Activated CD4-positive, alpha-beta T cell treated with anti-CD3 and anti-CD28 coated beads, Interleukin-2, amount 50 U/mL, for 16 hours (primary cell): ENCODE measurements at regions not wholly inside any gene's neighbourhood (a gene's known extent, or its start where the extent isn't known, plus 50 kb on each side); places are given as distances from the start of the nearest gene placed in this dataset.
"Not testable (repeated sequence)": the region's sequence is repeated elsewhere in the genome, so short reads cannot be mapped to it uniquely, and the experiment has no call there.

ENCODE experiments used
- DNase-seq: peaks from one replicate; pipeline ENCODE4 v3.0.0-alpha.2; 2020

DNA sequence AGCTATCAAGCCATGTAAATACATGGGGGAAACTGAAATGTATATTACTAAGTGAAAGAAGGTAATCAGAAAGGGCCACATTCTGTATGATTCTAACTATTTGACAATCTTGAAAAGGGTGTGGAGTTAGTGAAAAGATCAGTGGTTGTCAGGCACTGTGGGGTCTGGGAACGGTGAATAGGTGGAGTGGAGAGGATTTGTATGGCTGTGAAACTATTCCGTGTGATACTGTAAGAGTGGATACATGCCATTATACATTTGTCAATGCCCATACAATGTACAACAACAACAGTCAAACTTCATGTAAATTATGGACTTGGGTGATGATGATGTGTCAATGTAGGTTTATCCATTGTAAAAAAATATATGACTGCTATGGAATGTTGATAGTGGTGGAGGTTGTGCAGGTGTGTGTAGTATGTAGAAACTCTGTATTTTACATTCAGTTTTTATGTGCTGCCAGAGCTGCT is 1116.2 kb downstream of the SUCLG1 start:
- peak; percentile 5 for DNase-seq

DNA sequence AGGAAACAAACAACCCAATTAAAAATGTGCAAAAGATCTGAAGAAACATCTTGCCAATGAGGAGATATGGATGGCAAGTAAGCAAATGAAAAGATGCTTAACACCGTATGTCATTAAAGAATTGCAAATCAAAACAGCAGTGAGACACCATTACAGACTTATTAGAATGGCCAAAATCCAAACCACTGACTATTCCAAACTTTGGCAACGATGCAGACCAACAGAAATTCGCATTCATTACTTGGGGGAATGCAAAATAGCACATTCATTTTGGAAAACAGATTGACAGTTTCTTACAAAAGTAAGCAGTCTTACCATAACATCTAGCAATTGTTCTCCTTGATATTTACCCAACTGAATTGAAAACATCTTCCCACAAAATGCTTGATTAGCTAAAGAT is 1118.7 kb downstream of the SUCLG1 start:
- no peak for DNase-seq

DNA sequence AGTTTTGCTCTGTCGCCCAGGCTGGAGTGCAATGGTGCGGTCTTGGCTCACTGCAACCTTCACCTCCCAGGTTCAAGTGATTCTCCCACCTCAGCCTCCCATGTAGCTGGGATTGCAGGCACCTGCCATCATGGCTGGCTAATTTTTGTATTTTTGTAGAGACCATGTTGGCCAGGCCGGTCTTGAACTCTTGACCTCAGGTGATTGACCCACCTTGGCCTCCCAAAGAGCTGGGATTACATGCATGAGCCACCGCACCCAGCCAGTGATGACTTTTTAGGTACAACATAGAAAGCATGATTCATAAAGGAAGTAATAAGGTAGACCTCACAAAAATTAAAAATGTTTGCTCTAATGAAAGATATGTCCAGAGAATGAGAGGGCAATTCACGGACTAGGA is 1119.1 kb downstream of the SUCLG1 start:
- DNase-seq, result not testable (repeated sequence)

DNA sequence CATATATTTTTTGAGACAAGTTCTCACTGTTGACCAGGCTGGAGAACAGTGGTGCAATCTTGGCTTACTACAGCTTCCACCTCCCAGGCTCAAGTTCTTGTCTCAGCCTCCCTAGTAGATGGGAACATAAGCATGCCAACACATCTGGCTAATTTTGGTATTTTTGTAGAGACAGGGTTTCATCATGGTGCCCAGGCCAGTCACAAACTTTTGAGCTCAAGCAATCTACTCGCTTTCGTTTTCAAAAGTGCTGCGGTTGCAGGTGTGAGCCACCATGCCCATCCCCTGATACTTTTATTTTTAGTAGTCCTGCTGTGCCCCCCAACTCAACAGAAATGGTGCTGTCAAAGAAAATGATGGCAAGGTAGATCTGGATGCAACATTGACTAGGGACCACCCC is 1127.3 kb downstream of the SUCLG1 start:
- DNase-seq, result no peak

DNA sequence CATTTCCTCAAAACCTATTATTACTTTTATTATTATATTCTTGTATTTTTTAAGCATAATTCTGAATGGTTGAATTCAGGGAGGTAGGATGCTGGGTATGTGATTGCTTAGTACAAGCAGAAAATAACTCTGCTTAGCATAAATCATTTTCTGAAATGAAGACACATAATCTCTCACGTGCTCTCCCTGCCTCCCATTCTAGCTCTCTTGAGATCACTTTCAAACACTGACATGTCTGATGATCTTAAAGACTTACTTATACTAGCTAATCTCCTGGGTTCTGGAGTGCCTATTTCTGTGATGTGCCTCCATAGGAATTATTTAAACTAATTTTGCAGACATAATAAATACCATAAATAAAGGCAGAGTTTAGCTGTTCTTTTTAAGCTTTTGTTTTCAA is 1136.0 kb downstream of the SUCLG1 start:
- DNase-seq, result no peak

DNA sequence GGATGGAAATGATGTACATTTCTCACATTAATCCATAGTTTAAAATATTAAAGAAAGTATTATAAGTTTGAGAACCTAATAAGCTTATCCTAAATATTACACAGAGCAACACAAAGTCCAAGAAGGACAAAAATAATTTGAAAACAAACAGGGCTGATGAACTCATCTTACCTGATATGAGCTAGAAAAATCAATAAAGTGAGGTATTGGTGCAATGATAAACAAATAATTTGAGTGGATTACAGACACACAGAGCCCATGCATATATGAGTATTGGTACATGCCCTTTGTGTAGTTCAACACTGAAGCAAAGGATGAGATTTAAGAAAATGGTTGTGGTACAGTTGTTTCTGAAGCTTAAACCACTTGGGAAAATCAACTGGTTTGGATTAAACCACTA is 1139.0 kb downstream of the SUCLG1 start:
- DNase-seq, result no peak

DNA sequence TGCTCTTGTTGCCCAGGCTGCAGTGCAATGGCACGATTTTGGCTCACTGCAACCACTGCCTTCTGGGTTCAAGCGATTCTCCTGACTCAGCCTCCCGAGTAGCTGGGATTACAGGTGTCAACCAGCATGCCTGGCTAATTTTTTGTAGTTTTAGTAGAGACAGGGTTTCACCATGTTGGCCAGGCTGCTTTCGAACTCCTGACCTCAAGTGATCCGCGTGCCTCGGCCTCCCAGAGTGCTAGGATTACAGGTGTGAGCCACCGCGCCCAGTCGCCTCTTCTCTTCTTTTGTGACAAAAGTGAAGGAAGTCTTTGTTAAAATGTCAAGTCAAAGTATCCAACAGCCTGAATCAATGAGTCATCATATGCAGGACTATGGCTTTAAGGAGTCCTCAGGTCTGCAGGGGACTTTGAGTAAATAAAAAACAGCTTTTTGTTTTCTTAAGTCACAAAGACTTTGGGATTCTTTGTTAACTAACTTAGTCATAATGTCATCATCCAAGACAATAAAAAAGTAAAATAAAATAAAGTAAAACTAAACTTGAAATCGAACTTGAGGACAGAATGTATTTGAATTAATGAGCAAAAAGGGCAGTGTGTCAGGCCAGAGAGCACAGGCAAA is 1153.2 kb downstream of the SUCLG1 start:
- DNase-seq, result no peak

DNA sequence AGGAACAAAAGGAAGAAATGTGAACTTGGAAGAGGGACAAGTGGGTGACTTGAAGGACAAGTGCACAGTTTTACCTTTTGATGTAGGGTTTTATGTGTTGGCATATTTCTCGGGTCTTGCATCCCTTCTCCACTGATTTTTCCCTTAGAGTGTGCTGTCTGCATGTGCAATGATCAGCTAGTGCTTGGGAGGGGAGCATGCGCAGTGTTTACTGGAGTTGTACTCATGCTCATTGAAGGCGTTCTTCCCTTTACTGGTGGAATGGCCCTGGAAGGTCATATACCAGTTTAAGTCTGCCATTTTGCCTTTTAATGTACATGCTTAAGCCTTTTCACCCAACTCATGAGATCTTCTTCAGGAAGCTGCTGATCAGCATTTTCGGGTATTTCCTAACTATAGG is 1168.0 kb downstream of the SUCLG1 start:
- no peak for DNase-seq

DNA sequence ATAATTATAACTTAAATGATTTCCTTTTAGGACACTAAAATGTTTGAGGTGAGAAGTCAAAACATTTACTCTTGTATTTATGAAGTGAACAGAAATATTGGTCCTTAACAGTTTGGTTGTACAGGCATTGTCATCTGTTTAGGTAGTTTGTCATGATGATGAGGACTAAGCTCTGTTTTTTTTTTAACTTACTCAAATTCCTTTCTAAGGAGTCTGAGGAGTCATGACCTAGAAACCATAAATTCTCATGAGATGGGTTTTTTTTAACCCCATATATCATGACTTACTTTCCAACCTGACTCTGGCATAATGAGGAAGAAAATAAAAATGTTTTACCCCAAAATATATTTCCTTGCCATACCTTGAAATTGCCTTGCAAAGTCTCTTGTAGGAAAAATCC is 1176.2 kb downstream of the SUCLG1 start:
- no peak for DNase-seq

DNA sequence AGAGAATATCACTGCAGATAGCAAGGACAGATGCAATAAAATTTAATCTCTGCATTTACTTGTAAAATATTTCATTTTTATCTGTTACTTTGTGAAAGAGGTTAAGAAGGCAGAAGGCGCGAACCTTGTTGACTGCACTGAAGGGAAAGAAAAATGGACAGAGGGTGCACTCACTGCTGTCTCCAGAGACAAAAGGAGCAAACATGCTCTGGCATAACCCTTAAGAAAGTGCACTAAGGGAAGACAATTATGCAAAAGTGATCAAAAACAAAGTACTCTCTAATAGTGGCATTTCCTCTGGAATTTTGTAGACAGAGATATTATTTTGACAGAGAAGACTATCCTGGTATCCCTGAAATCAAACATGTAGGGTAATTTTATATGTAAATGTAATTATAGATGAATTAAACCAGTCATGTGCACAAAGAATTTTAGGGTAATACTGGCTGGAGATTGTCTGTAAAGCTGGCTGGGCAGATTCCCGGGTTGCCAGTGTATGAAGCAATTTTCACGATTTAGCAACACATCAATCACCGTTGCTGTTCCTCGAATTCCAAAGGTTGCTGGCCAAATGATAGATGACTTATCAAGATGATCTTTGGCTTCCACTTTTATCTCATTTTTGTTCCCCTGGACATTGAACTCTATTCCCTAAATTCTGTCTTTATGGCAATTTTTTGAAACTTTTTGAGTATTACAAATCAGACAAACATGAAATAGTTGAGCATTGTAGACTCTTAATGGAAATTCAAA is 1176.9 kb downstream of the SUCLG1 start:
- DNase-seq, result no peak

DNA sequence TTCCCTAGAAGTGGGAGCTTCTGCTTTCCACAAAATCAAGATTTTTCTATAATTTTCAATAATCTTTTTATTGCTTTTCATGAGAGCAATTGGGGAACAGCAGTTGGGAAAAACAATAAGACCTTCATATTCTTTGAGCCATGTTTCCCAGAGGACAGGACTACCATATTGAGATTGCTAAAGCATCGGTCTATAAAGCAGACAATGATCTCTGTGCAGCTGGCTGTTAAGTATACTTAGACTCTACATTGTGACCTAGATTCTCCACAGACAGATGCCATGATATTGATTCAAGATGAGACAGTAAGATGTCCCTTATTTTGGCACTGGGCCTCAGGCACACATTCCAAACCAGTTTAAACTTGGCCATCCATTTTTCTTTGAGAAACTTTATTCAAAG is 1178.7 kb downstream of the SUCLG1 start:
- no peak for DNase-seq

DNA sequence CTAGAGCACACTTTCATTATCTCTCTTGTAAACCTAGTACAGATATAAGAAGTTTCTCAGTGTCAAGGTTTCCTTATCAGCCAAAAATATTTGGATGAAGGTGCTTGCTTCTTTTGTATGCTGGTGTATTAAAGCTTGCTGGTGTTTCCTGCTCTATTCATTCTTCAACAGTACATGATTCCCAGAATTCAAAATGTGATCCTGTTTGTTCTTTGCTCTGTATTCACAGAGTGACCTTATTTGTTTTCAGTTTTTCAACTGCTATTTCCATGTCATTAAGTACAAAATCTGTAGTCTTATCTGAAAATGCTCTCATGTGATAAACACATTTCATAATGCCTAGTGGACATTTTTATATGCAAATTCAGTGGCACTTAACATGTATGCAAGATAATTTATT is 1185.8 kb downstream of the SUCLG1 start:
- no peak for DNase-seq

DNA sequence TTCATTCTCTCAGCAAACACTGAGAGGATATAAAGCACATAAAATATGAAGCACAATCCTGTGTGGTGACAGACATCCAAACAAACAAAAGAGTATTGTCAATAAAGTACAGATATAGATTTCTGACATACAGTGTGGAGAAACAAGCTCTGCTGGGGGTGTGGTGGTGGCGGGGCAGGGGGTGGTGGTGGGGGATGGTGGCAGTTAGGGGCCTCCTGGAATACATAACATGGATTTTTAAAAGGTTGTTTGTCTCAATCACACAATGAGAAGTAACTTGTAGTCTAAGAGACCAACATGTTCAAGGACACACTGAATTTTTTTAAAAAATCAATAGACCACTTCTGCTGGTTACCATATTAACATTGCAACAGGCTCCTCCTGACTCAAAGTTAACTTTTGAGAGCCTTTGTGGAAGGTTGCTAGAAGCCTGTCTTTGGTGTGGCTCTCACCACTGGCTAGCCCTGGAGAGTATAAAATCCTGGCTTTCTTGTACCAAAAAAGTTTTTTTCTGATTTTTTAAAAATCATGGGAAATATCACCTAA is 1197.4 kb downstream of the SUCLG1 start:
- no peak for DNase-seq

DNA sequence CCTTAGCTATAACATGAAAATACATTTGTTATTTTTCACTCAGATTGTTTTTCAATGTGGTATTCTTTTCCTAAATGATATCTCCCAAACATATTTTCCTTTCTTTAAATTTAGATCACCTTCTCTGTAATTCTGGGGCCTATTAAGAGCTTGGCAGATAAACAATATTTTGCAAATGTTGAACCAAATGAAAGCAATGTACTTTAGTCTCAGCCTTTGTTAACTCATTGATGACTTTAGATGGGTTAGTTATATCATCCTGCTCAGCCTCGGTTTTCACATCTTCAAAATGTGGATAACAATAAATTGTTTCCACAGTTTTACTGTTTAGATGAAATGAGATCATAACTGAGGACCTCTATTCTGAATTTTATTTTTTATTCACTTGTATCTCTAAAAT is 1205.2 kb downstream of the SUCLG1 start:
- no peak for DNase-seq

DNA sequence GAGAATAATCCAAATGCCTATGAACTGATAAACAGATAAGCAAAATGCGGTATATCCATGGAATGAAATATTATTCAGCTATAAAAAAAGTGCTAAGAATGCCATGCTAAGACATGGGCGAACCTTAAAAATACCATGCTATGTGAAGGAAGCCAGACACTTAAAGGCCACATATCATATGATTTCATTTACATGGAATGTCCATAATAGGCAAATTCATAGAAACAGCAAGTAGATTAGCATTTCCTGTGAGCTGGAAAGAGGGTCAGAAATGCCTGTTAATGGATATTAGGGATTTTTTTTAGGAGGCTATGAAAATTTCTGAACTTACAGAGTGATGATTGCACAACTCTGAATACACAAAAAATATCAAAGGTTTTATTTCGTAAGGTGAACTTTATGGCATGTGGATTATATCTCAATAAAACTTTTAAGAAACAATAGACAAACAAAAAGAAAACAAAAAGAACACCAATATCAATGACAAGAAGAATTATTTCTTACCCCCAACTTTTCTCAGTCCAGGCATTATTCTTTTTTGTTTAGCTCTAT is 1207.7 kb downstream of the SUCLG1 start:
- no peak for DNase-seq

DNA sequence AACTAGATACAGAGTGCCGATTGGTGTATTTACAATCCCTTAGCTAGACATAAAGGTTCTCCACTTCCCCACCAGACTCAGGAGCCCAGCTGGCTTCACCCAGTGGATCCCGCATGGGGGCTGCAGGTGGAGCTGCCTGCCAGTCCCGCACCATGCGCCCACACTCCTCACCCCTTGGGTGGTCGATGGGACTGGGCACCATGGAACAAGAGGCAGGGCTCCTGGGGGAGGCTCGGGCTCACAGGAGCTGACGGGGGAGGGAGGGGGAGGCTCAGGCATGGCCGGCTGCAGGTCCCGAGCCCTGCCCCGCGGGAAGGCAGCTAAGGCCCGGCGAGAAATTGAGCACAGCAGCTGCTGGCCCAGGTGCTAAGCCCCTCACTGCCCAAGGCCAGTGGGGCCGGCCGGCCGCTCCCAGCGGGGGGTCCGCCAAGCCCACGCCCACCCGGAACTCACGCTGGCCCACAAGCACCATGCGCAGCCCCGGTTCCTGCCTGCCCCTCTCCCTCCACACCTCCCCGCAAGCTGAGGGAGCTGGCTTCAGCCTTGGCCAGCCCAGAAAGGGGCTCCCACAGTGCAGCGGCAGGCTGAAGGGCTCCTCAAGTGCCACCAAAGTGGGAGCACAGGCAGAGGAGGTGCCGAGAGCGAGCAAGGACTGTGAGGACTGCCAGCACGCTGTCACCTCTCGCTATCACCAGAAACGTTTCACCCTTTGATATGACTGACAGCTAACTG is 1213.1 kb downstream of the SUCLG1 start:
- not testable (repeated sequence) for DNase-seq

DNA sequence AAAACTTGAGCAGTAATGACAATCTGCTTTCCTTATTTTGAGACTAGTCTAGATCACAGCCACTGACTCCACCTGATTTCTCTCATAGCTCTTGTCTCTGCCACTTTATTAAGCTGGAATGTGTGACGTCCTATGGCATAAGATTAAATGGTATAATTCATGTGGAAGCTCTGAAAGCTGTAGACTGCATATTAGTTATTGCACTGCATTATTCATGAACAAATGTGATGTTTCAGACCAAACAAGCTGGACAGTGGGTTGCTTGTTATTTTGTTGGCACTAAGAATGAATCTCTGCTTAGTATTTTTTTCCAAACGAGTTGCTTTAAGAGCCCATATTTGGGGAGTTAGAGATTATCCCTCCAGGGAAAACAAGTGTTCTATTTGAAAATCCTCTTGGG is 1218.5 kb downstream of the SUCLG1 start:
- DNase-seq, result no peak

DNA sequence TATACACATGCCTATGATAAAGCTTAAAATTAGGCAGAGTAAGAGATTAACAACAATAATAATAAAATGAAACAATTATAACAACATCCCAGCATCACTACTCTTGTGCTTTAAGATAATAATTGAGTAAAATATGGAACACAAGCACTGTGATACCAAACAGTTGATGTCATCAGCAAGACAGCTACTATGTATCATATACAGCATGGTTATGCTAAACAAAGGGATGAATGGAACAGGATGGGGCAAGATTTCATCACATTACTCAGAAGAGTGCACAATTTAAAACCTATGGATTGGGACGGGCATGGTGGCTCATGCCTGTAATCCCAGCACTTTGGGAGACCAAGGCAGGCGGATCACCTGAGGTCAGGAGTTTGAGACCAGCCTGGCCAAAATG is 1221.0 kb downstream of the SUCLG1 start:
- no peak for DNase-seq

DNA sequence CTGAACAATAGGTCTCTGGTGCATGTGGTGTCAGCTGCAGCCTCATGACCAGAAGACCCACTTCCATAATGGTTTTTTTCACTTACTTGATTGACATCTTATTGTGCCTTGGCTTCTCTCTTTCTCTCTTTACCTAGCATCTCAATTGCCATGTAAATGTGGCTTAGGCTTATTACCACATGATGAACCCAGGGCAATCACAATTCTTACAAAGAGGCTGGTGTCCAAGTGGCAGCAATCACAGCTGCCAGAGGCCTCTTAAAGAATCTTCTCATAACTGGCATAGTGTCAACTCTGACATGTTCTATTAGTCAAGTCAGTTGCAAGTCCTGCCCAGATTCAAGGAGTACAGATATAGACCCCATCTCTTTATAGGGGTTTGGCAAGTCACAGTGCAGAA is 1224.8 kb downstream of the SUCLG1 start:
- no peak for DNase-seq

DNA sequence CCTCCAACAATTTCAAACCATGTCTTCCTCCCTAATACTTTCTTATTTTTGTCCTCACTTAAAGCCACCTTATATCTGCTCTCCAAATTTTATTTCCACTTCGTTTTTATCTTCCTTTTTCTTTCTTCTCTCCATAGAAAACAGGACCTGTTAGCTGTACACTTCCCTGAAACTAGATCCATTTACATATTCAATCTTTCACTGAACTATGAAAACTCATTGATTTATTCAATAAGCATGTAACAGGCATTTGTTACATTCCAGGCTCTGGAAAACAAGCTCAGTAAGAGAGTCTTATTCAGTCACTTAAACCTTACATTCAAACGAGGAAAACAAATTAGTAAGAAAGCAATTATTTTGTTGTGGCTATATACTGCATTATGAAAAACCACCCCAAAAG is 1225.3 kb downstream of the SUCLG1 start:
- DNase-seq, result no peak

DNA sequence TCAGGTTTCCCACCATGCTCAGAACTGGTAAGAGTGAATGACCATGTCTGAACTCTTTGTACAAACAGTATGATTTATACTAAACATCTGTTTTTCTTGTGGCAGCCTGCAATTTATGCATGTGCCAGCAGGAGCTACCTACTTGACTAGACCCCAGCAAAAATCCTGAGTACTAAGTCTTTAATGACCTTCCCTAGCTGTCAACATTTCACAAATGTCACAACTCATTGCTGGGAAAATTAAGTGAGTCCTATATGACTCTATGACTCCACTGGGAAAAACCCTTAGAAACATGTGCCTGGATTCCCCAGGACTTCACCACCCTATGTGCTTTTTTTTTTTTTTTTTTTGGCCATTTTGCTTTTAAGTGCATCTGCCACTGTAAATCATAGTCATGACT is 1225.8 kb downstream of the SUCLG1 start:
- DNase-seq, result no peak

DNA sequence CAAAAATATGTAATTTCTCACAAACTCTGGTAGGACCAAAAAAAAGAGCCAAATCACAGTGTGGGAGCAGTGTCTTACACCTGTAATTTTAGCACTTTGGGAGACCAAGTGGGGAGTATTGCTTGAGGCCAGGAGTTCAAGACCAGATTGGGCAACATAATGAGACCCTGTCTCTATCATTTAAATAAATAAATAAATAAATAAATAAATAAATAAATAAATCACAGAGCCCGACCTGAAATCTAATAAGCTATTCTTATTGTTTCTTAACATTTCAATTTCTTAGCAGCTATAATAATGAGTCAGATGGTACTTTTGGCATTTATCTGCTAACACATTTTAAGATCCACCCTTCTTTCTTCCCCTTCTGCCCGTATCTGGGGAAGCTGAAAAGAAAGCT is 1229.6 kb downstream of the SUCLG1 start:
- DNase-seq, result no peak

DNA sequence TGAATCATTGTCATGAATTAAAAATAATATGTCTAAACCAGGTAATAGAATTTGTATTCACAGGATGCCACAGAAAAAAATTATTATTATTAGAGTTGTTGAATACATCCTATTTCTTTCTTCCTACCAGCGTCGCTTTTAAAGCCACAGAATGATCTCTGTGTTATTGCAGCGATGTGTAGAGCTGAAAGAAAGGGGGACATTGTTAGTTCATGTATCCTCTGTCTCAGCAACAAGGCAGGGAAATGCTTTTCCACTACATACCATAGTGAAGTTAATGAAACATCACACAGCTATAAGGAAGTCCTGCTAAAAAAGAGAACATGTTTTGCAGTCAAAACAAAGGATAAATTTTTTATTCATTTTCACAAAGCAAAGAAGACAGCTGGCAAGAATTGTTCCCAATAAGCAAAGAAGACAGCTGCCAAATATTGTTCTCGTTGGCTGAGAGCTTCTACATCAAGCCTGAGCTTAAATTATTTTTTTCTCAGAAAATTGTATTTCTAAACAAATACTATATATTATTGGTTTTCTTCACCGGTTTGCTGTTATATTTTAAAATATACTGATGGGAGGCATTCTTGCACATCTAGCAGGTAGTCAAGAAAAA is 1234.4 kb downstream of the SUCLG1 start:
- no peak for DNase-seq
